ENCODE measurements at regions not wholly inside any gene's neighbourhood (a gene's known extent, or its start where the extent isn't known, plus 50 kb on each side); places are given as distances from the start of the nearest gene placed in this dataset.

GRCh38 chr4:43380093-43380492 is 487.6 kb downstream of the GRXCR1 start:
- DNase-seq (ENCODE audit: low spot score) (no peak), ATAC-seq (no peak), FAIRE-seq (no peak)
- no peak overlapping the region for H3K27ac ChIP-seq (ENCODE audit: extremely low read length, insufficient read depth, low read length)
- POLR2A ChIA-PET: no interaction called here
- H3K9ac ChIP-seq (ENCODE audit: insufficient read depth, low read depth, low read length): no peak overlapping the region
- no TSS peak for BruUV-seq (replicated peaks)
- H2AFZ ChIP-seq (ENCODE audit: low read length): no peak overlapping the region
- H3K27me3 ChIP-seq (ENCODE audit: control insufficient read depth in 1 of 2, insufficient read depth in 2 of 2, low read length in 2 of 2): no peaks in the 10 kb centered on the region
- H3K79me2 ChIP-seq (ENCODE audit: insufficient read depth, low read length): no peaks in the 10 kb centered on the region
- CTCF ChIA-PET (ENCODE audit: low intra/inter-chr PET ratio, low total read pairs): no interaction called here
- H3K4me1 ChIP-seq (ENCODE audit: insufficient read depth, low read length): no peaks in the 10 kb centered on the region
- H4K20me1 ChIP-seq (ENCODE audit: insufficient read depth, low read length): no peaks in the 10 kb centered on the region
- peaks cover 15% of the 10 kb centered on the region; the same call in 1 of the 2 replicates for H3K9me3 ChIP-seq (ENCODE audit: low read length)
- no peaks in the 10 kb centered on the region for H3K36me3 ChIP-seq (replicated peaks in 1 of 2; ENCODE audit: control insufficient read depth in 1 of 2, insufficient read depth in 2 of 2, low read length in 2 of 2)
- intact Hi-C loops (cut with micrococcal nuclease; ENCODE audit: unreplicated experiment): no loop called here
- 64% methylated on average over 2 of the region's 2 CpGs for WGBS (ENCODE audit: low lambda C conversion rate)
- in situ Hi-C loops (cut with HindIII; ENCODE audit: extremely low pct_ligation_motif_present, low pct_unique_long_range_greater_than_20kb): no loop called here
- H3K4me3 ChIP-seq (replicated peaks in 1 of 3; ENCODE audit: insufficient read depth in 1 of 3, low read depth in 2 of 3, low read length in 3 of 3): no peak overlapping the region
- no peak overlapping the region for H3K4me2 ChIP-seq (ENCODE audit: low read depth, low read length)
- TF ChIP-seq SRY (CRISPR knock-in tag; IDR thresholded peaks at IDR 0.05): no peak
- no peak for TF ChIP-seq ZMYM4 (CRISPR knock-in tag; IDR thresholded peaks at IDR 0.05)
- no peak for TF ChIP-seq SIX1 (CRISPR knock-in tag; IDR thresholded peaks at IDR 0.05; ENCODE audit: borderline replicate concordance)
- TF ChIP-seq ZBTB2 (CRISPR knock-in tag; IDR thresholded peaks at IDR 0.05; ENCODE audit: low read depth): no peak

- H4K20me1 ChIP-seq (ENCODE audit: insufficient read depth, low read length): no peaks in the 10 kb centered on the region
- H3K4me2 ChIP-seq (ENCODE audit: low read depth, low read length): no peak overlapping the region
- no TSS peak for BruUV-seq (replicated peaks)
- DNase-seq (ENCODE audit: low spot score) (no peak), ATAC-seq (no peak), FAIRE-seq (no peak)
- no peak overlapping the region for H2AFZ ChIP-seq (ENCODE audit: low read length)
- CTCF ChIA-PET (ENCODE audit: low intra/inter-chr PET ratio, low total read pairs): no interaction called here
- no peaks in the 10 kb centered on the region for H3K4me1 ChIP-seq (ENCODE audit: insufficient read depth, low read length)
- no peak overlapping the region for H3K4me3 ChIP-seq (replicated peaks in 1 of 3; ENCODE audit: insufficient read depth in 1 of 3, low read depth in 2 of 3, low read length in 3 of 3)
- peaks cover 25% of the 10 kb centered on the region; the same call in 1 of the 2 replicates for H3K9me3 ChIP-seq (ENCODE audit: low read length)
- no peaks in the 10 kb centered on the region for H3K36me3 ChIP-seq (replicated peaks in 1 of 2; ENCODE audit: control insufficient read depth in 1 of 2, insufficient read depth in 2 of 2, low read length in 2 of 2)
- no peaks in the 10 kb centered on the region for H3K27me3 ChIP-seq (ENCODE audit: control insufficient read depth in 1 of 2, insufficient read depth in 2 of 2, low read length in 2 of 2)
- POLR2A ChIA-PET: no interaction called here
- WGBS (ENCODE audit: low lambda C conversion rate): 0% methylated on average over 1 of the region's 1 CpG
- H3K9ac ChIP-seq (ENCODE audit: insufficient read depth, low read depth, low read length): no peak overlapping the region
- H3K27ac ChIP-seq (ENCODE audit: extremely low read length, insufficient read depth, low read length): no peak overlapping the region
- in situ Hi-C loops (cut with HindIII; ENCODE audit: extremely low pct_ligation_motif_present, low pct_unique_long_range_greater_than_20kb) (no loop called here), intact Hi-C loops (cut with micrococcal nuclease; ENCODE audit: unreplicated experiment) (no loop called here)
- H3K79me2 ChIP-seq (ENCODE audit: insufficient read depth, low read length): no peaks in the 10 kb centered on the region
- TF ChIP-seq ZKSCAN1 (IDR thresholded peaks at IDR 0.05; ENCODE audit: low read length) (no peak), REL (CRISPR knock-in tag; conservative IDR thresholded peaks at IDR 0.05) (no peak), MLX (CRISPR knock-in tag; IDR thresholded peaks at IDR 0.05) (no peak), SP2 (CRISPR knock-in tag; IDR thresholded peaks at IDR 0.05) (no peak), MTA3 (CRISPR knock-in tag; IDR thresholded peaks at IDR 0.05) (no peak), EHMT2 (IDR thresholded peaks at IDR 0.05; ENCODE audit: borderline replicate concordance, low read depth, low read length) (no peak), ISL2 (CRISPR knock-in tag; IDR thresholded peaks at IDR 0.05) (no peak)
- TF ChIP-seq, protein P1, sequence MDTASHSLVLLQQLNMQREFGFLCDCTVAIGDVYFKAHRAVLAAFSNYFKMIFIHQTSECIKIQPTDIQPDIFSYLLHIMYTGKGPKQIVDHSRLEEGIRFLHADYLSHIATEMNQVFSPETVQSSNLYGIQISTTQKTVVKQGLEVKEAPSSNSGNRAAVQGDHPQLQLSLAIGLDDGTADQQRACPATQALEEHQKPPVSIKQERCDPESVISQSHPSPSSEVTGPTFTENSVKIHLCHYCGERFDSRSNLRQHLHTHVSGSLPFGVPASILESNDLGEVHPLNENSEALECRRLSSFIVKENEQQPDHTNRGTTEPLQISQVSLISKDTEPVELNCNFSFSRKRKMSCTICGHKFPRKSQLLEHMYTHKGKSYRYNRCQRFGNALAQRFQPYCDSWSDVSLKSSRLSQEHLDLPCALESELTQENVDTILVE (CRISPR knock-in tag; IDR thresholded peaks at IDR 0.05): no peak
- TF ChIP-seq, protein P2, sequence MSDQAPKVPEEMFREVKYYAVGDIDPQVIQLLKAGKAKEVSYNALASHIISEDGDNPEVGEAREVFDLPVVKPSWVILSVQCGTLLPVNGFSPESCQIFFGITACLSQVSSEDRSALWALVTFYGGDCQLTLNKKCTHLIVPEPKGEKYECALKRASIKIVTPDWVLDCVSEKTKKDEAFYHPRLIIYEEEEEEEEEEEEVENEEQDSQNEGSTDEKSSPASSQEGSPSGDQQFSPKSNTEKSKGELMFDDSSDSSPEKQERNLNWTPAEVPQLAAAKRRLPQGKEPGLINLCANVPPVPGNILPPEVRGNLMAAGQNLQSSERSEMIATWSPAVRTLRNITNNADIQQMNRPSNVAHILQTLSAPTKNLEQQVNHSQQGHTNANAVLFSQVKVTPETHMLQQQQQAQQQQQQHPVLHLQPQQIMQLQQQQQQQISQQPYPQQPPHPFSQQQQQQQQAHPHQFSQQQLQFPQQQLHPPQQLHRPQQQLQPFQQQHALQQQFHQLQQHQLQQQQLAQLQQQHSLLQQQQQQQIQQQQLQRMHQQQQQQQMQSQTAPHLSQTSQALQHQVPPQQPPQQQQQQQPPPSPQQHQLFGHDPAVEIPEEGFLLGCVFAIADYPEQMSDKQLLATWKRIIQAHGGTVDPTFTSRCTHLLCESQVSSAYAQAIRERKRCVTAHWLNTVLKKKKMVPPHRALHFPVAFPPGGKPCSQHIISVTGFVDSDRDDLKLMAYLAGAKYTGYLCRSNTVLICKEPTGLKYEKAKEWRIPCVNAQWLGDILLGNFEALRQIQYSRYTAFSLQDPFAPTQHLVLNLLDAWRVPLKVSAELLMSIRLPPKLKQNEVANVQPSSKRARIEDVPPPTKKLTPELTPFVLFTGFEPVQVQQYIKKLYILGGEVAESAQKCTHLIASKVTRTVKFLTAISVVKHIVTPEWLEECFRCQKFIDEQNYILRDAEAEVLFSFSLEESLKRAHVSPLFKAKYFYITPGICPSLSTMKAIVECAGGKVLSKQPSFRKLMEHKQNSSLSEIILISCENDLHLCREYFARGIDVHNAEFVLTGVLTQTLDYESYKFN (CRISPR knock-in tag; conservative IDR thresholded peaks at IDR 0.05): no peak
These were observed 498.6 kb downstream of the GRXCR1 start for GRCh38 chr4:43391069-43391468.

All from HepG2 (cell line).